WTC11 (cell line): ENCODE measurements at regions not wholly inside any gene's neighbourhood (a gene's known extent, or its start where the extent isn't known, plus 50 kb on each side); places are given as distances from the start of the nearest gene placed in this dataset.

ENCODE experiments used
- CTCF ChIP-seq: fragments of 200-600 bp; IDR thresholded peaks from 2 replicates; pipeline ENCODE4 v1.8.0; 2022; ENCODE audit warnings: antibody characterized with exemption
- GABPB1 ChIP-seq: sonication (generic); formaldehyde crosslinking; IDR thresholded peaks from 2 replicates; pipeline ENCODE4 v1.8.1; 2023; ENCODE audit warnings: mild to moderate bottlenecking, missing genetic modification reagents
- NR2C2 ChIP-seq: sonication (generic); formaldehyde crosslinking; IDR thresholded peaks from 2 replicates; pipeline ENCODE4 v1.8.0; 2022; ENCODE audit warnings: mild to moderate bottlenecking, missing genetic modification reagents
- ZNF263 ChIP-seq: sonication (generic); formaldehyde crosslinking; IDR thresholded peaks from 2 replicates; pipeline ENCODE4 v1.8.1; 2022; ENCODE audit warnings: low read depth, mild to moderate bottlenecking, moderate library complexity, missing genetic modification reagents

GRCh38 chr11:82321206-82321605, 412.5 kb downstream of the FAM181B start:
- TF ChIP-seq ZNF263 (CRISPR knock-in tag): no peak
- TF ChIP-seq CTCF: no peak
- no peak for TF ChIP-seq GABPB1 (CRISPR knock-in tag)
- no peak for TF ChIP-seq NR2C2 (CRISPR knock-in tag)
